HepG2 (cell line): ENCODE measurements at regions not wholly inside any gene's neighbourhood (a gene's known extent, or its start where the extent isn't known, plus 50 kb on each side); places are given as distances from the start of the nearest gene placed in this dataset.

Source experiments
- CTCF ChIP-seq: sonication (generic); formaldehyde crosslinking; IDR thresholded peaks from 2 replicates; pipeline ENCODE4 v1.5.0; 2020; ENCODE audit warnings: mild to moderate bottlenecking, missing genetic modification reagents, moderate library complexity
- DBP ChIP-seq: sonication (generic); formaldehyde crosslinking; IDR thresholded peaks from 2 replicates; pipeline ENCODE4 v1.4.0; 2020; ENCODE audit warnings: missing genetic modification reagents; ENCODE audit errors: not compliant biosample characterization
- PRPF4 ChIP-seq: fragments of 200-400 bp; formaldehyde crosslinking; IDR thresholded peaks from 2 replicates; pipeline ENCODE4 v1.6.1; 2016; ENCODE audit warnings: low read length, low read depth; ENCODE audit not compliant: poor library complexity, severe bottlenecking
- SMC3 ChIP-seq: IDR thresholded peaks from 2 replicates; pipeline ENCODE4 v1.6.1; 2011; ENCODE audit warnings: low read length, improper control_type of control experiment
- ZNF350 ChIP-seq: sonication (generic); formaldehyde crosslinking; IDR thresholded peaks from 2 replicates; pipeline ENCODE4 v1.4.0; 2020; ENCODE audit warnings: mild to moderate bottlenecking, low read depth, missing genetic modification reagents, borderline replicate concordance
- ZNF646 ChIP-seq: sonication (generic); formaldehyde crosslinking; IDR thresholded peaks from 2 replicates; pipeline ENCODE4 v1.9.0; 2021; ENCODE audit warnings: mild to moderate bottlenecking, missing genetic modification reagents

GRCh38 chr1:69038379-69038778, 529.3 kb upstream of the LRRC7 start (continued):
- no peak for TF ChIP-seq ZNF646 (CRISPR knock-in tag)
- TF ChIP-seq ZNF350 (CRISPR knock-in tag), result no peak
- TF ChIP-seq SMC3, result no peak
- no peak for TF ChIP-seq PRPF4
- no peak for TF ChIP-seq DBP (CRISPR knock-in tag)
- TF ChIP-seq CTCF, result no peak
- TF ChIP-seq, all 625 proteins: peak for 0
